ENCODE measurements at regions not wholly inside any gene's neighbourhood (a gene's known extent, or its start where the extent isn't known, plus 50 kb on each side); places are given as distances from the start of the nearest gene placed in this dataset.

DNA sequence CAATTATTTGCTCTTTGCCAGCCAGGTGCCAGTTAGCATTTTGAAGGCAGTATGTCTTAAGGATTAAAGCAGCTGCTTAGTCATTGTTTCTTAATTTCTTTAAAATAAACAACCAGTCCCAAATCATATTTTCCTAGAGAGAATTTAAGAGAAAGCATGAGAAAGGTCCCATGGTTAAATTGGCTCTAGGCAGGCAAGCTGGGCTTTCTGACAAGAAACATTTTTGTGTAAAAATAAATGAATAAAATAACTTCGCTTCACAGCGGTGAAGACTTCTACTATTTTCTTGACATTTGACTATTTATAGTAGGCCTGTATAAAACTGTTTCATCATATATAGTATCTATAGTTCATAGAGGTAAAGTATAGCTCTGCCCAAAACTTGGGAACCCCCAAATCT lies 617.7 kb upstream of the C9orf72 start:
- no peak for DNase-seq (ENCODE audit: low read depth in 2 of 2)

GRCh38 chr9:28197653-28198052 lies 624.4 kb upstream of the C9orf72 start:
- no peak for DNase-seq (ENCODE audit: low read depth in 2 of 2)

- DNase-seq (ENCODE audit: low read depth in 2 of 2) = no peak
These were observed 629.8 kb upstream of the C9orf72 start for GRCh38 chr9:28203036-28203435.

GRCh38 chr9:28206280-28206679 lies 633.0 kb upstream of the C9orf72 start:
- DNase-seq (ENCODE audit: low read depth in 2 of 2) = no peak

DNA sequence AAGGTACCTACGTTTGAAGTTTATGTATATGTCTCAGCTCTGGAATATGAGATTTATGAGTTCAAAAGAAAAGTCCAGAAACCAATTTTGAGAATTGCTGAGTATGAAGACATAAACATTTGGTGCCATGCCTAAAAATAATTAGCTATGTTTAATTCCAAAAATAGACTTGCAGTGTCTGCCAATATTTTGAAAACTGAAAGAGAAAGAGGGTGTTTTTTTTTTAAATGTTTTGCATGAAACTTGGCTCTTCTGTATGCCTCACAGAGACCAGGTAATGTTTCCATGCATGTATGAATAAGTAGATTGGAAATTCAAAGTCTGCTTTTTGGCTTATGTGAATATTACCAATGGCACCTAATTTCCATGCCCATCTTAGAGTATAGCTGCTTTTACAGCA lies 634.4 kb upstream of the C9orf72 start:
- no peak for DNase-seq (ENCODE audit: low read depth in 2 of 2)

- DNase-seq (ENCODE audit: low read depth in 2 of 2) = no peak
These were observed 635.8 kb upstream of the C9orf72 start for GRCh38 chr9:28209130-28209529.

GRCh38 chr9:28212979-28213378 lies 639.7 kb upstream of the C9orf72 start:
- no peak for DNase-seq (ENCODE audit: low read depth in 2 of 2)

DNA sequence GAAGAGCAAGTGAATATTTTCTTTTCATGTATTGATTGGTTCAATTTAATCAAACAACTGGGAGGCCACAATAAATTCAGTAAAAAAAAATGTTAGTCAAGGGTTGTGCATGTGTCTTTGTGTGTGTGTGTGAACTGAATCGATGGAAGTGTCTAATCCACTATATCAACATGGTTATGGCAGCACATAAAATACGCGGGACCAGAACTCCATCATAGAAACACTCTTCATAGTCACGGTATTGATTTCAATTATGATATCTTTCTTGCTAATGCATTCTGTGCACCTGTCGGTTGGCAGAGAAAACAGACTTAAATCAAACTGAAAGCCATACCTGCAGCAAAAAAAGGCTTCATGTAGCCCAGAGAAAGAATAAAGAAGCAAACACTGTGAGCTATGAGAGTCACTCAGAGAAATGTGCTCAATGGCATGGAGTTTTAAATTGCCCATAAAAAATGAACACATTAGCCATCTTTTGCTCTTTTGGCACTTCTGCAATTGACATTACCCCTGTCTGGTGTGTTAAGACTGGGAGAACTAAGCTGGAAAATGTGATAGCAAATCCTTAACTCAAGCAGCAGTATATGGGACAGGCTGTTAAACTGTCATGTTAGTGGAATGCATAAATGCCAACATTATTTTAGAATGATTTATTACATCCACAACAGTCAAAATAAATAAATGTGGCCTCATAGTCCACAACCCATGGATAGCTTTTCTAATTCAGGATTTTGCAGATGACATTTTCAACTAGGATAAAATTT lies 642.4 kb upstream of the C9orf72 start:
- no peak for DNase-seq (ENCODE audit: low read depth in 2 of 2)

DNA sequence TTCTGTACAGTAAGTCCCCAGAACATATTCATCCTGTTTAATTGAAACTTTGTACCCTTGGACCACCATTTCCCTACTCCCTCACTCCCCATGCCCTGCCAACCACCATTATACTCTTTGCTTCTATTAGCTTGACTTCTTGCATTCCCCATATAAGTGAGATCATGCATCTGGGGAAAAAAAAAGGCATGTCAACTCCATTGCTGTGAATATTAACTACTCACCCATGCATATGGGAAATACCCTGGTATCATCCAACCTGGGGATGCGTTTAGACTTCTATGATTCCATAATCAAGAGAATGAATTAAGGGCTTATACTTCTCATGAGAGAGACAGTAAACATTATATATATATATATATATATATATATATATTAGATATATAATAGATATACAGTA lies 659.4 kb upstream of the C9orf72 start:
- DNase-seq (ENCODE audit: low read depth in 2 of 2) = no peak

GRCh38 chr9:28234133-28234893 lies 661.0 kb upstream of the C9orf72 start:
- no peak for DNase-seq (ENCODE audit: low read depth in 2 of 2)

DNA sequence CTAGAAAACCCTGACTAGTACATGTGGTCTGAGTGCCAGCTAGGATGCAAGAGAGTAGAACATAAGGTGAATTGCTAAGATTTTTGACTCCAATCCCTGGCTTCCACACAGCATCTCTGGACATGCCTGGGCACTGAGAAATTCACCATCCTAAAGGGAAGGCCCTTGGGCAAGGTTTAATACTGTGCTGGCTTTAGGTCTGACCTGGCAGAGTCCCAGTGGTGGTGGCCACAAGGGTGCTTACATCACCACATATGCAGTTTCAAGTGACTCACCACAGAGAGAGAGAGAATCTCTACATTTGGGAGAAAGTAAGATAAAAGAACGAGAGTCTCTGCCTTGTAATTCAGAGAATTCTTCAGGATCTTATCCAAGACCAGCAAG lies 661.6 kb upstream of the C9orf72 start:
- DNase-seq (ENCODE audit: low read depth in 2 of 2) = no peak

GRCh38 chr9:28249424-28249823 lies 676.1 kb upstream of the C9orf72 start:
- DNase-seq (ENCODE audit: low read depth in 2 of 2) = no peak

DNA sequence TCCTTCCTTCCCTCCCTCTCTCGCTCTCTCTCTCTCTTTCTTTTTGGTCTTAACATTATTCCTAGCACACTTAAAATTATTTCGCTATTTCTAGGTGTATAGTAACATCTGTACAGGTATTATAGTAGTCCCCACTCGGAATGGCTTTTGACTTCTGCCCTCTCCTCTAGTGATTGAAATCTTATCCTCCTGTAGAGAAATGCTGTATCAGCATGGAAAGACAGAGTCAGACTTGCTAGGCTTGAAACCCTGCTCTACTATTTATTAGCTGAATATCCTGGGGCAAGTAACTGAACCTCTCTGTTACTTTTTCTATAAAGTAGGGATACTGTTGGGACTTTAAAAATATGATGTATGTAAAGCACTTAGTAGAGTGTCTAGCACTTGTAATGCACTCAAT lies 681.9 kb upstream of the C9orf72 start:
- no peak for DNase-seq (ENCODE audit: low read depth in 2 of 2)

GRCh38 chr9:28260330-28260729 lies 687.0 kb upstream of the C9orf72 start:
- no peak for DNase-seq (ENCODE audit: low read depth in 2 of 2)

DNA sequence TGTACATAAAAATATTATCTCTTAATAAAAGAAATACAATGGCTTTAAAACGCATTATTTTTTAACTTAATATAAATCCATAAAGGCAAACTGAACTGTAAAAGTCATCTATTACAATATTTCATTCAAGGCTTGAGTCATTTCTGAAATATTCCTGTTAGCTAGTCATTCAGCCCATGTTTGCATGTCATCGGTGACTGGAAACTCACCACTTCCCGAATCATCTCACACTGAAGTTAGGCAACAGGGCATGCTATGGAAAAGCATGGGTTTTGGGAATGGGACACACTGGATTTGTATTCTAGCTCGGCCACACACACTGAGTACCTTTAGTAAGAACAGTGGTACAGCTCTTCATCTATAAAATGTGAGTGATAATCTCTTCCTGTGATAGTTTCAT lies 691.1 kb upstream of the C9orf72 start:
- DNase-seq (ENCODE audit: low read depth in 2 of 2) = no peak

- DNase-seq (ENCODE audit: low read depth in 2 of 2) = no peak
These were observed 694.1 kb upstream of the C9orf72 start for GRCh38 chr9:28267351-28267750.

GRCh38 chr9:28270156-28270555 lies 696.9 kb upstream of the C9orf72 start:
- DNase-seq (ENCODE audit: low read depth in 2 of 2) = no peak

DNA sequence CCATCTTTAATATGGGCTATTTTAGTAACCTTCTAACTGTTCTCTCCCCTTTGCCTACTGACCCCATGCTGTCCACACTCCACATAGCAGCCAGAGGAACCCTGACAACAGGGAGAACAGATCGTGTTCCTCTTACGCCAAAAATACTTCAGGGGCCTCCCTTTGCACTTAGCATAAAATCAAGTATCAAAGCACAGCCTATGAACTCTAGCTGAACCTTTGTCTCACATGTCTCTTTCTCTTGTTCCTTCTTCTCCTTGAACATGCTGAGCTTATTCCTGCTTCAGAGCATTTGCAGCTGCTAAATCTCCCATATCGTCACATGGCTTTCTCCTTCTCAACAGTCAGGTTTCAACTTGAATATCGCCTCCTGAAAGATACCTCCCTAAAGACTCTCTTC lies 698.8 kb upstream of the C9orf72 start:
- no peak for DNase-seq (ENCODE audit: low read depth in 2 of 2)

GRCh38 chr9:28287455-28287854 lies 714.2 kb upstream of the C9orf72 start:
- DNase-seq (ENCODE audit: low read depth in 2 of 2) = no peak

DNA sequence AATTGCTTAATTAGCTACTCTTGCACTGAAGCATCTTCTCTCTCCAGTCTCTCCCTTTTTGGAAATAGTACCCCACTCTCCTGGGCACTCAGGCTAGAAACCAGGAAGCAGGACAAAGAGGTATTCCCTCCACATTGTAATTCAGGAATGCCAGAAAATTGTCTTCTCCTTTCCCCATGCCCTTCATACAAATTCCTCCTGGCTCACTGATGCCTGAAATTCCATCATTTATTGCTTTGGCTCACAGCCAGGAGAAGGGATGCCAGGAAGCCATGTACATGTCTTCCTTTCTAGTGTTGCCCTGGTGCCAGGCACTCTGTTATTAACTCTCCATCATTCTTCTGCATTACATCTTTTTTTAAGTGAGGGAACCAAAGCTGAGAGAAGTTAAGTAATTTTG lies 716.5 kb upstream of the C9orf72 start:
- no peak for DNase-seq (ENCODE audit: low read depth in 2 of 2)

DNA sequence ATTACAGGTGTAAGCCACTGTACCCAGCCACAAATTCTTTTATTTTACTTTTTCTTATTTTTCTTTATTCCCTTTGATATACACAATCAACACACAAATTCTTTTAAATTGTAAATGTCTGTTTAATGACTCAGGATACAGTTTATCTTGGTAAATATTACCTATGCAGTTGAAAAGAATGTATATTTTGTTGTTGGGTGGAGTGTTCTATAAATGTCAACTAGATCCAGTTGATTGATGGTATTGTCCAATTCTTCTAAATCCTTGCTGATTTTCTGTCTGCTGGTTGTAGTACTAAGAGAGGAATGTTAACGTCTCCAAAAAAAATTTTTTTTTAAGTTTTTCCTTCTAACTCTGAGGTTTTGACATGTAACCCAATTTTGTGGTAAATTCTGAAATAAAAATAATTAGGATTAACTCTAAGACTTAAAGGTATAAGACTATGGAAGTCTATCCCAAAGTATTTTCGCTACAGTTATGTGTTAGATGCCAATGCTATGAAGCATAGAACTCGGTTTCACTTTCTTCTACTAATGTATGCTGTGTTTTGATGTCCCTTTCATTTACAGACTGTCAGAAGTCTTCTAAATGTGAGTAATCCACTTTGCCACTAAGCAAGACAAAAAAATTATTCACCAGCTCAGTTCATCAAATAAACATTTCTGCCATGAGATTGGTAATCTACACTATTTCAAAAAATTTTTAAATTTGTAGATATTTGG lies 720.2 kb upstream of the C9orf72 start:
- no peak for DNase-seq (ENCODE audit: low read depth in 2 of 2)

DNA sequence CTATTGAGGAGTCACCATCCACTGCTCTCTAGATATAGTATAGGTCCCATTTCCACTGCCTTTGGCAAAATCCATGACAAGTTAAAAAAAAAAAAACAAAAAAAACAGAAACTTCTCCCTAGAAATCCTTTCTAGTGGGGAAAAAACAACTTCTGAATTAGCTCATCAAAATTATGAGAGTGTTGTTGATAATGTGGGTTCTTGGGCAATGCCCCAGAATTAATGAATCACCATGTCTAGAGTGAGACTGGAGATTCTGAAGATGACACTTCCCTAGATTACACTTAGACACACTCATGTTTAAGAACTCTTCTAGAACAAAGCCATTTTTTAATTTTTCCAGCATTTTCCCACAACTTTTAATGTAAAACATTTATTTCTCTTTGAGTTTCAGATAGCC lies 728.0 kb upstream of the C9orf72 start:
- DNase-seq (ENCODE audit: low read depth in 2 of 2) = no peak

DNA sequence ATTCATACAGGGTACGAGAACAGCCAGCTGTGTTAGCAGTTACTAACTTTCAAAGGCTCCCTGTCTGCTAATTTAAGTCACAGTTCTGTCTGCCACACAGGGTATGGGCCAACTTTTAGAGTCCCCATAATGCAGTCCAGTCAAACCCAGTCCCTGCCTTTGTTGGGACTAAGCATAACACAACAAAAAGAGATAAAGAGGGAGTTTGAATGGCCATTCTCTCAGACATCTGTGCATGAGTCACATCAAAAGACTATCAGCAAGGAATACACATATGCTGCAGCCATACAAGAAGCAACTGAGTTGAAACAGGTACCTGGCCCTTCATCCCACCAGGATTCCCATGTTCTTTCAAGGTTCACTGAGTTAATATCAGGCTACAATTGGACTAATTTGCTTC lies 744.5 kb upstream of the C9orf72 start:
- DNase-seq (ENCODE audit: low read depth in 2 of 2) = no peak

Measured in stimulated activated CD4-positive, alpha-beta T cell treated with anti-CD3 and anti-CD28 coated beads, Interleukin-1b, Interleukin-23, amount 100 ng/mL, for 4 hours (primary cell).